DND-41 (cell line): ENCODE measurements at regions not wholly inside any gene's neighbourhood (a gene's known extent, or its start where the extent isn't known, plus 50 kb on each side); places are given as distances from the start of the nearest gene placed in this dataset.

Source experiments
- EZH2 ChIP-seq: IDR thresholded peaks from 3 replicates; pipeline ENCODE4 v1.6.1; 2012; ENCODE audit warnings: borderline replicate concordance, low read depth, mild to moderate bottlenecking, moderate library complexity, low read length, inconsistent platforms; ENCODE audit not compliant: severe bottlenecking
- TF ChIP-seq, protein P1 (sequence below): IDR thresholded peaks from 2 replicates; pipeline ENCODE4 v1.5.1; 2012; ENCODE audit warnings: borderline replicate concordance, low read length, moderate library complexity, mild to moderate bottlenecking; ENCODE audit not compliant: poor library complexity, severe bottlenecking; ENCODE audit errors: extremely low read depth

DNA sequence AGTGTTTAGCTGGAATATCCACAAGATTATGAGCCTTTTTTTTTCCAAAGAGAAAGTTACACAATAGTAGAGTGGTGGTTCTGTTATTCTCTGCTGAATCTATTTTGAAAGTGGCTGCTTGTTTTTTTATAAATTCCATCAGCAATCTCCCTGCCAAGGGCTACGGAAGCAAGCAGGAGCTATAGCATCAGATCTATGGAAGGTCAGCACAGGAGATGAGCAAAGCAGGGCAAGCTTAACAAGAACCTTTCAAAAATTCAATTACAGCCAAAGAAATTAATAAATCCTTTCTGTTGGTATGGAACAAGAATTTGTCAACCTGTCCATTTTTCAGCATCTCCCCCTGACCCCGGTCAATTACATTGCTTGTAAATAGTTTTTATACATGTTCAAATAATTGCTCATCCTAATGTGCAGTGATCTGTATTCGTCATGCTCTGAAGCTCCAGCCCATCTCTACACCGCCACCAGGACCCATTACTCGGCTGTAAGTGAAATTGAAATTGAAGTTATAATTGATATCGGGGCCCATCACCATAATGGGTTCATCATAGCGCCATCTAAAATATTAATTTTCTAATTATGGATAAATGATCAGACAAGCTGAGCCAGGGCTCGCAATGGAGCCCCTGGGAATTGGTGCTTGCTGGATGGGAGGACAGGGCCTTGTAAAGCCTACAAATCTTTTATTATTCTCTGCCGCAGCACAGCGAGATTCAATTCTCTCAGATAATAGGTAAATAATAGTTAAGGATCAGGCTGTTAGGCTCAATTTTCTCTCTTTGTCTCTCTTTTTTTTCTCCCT, 215.1 kb downstream of the ATG4C start:
- TF ChIP-seq, protein P1, sequence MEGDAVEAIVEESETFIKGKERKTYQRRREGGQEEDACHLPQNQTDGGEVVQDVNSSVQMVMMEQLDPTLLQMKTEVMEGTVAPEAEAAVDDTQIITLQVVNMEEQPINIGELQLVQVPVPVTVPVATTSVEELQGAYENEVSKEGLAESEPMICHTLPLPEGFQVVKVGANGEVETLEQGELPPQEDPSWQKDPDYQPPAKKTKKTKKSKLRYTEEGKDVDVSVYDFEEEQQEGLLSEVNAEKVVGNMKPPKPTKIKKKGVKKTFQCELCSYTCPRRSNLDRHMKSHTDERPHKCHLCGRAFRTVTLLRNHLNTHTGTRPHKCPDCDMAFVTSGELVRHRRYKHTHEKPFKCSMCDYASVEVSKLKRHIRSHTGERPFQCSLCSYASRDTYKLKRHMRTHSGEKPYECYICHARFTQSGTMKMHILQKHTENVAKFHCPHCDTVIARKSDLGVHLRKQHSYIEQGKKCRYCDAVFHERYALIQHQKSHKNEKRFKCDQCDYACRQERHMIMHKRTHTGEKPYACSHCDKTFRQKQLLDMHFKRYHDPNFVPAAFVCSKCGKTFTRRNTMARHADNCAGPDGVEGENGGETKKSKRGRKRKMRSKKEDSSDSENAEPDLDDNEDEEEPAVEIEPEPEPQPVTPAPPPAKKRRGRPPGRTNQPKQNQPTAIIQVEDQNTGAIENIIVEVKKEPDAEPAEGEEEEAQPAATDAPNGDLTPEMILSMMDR = no peak
- no peak for TF ChIP-seq EZH2
